ENCODE measurements at regions not wholly inside any gene's neighbourhood (a gene's known extent, or its start where the extent isn't known, plus 50 kb on each side); places are given as distances from the start of the nearest gene placed in this dataset.

DNA sequence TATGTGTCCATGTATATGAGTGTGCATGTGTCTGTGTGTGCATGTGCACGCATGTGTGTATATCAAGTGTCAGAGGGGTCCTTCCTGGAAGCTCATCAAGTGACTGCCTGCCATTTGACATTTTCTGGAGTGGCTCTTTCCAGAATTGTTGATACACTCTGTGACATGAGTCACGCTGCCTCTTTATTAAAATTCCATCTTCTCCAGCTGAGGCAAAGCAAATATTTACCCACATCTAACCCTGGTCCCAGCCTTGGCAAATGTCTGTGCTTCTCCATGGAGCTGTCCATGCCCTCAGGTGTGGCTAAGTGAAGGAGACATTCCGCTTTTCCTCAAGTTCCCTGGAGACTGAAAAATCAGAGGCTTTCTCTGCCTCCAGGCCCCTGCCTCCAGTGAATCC lies 88.2 kb upstream of the MBNL2 start:
- Histone ChIP-seq H3K4me1 (peaks cover 0 to 4% of the 10 kb centered on the region in 2 donors), H3K4me3 (no peak overlapping the region), H3K27ac (peak overlapping the region in 1 of 2 donors; percentile 21), H3K27me3 (no peaks in the 10 kb centered on the region), H3K9me3 (no peaks in the 10 kb centered on the region), H3K36me3 (no peaks in the 10 kb centered on the region)
- ATAC-seq = peak; percentile 91
- intact Hi-C loops (cut with DNase I) = no loop called here
- TF ChIP-seq, protein P1, sequence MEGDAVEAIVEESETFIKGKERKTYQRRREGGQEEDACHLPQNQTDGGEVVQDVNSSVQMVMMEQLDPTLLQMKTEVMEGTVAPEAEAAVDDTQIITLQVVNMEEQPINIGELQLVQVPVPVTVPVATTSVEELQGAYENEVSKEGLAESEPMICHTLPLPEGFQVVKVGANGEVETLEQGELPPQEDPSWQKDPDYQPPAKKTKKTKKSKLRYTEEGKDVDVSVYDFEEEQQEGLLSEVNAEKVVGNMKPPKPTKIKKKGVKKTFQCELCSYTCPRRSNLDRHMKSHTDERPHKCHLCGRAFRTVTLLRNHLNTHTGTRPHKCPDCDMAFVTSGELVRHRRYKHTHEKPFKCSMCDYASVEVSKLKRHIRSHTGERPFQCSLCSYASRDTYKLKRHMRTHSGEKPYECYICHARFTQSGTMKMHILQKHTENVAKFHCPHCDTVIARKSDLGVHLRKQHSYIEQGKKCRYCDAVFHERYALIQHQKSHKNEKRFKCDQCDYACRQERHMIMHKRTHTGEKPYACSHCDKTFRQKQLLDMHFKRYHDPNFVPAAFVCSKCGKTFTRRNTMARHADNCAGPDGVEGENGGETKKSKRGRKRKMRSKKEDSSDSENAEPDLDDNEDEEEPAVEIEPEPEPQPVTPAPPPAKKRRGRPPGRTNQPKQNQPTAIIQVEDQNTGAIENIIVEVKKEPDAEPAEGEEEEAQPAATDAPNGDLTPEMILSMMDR (IDR thresholded peaks at IDR 0.05) = no peak
- no peak for DNase-seq

DNA sequence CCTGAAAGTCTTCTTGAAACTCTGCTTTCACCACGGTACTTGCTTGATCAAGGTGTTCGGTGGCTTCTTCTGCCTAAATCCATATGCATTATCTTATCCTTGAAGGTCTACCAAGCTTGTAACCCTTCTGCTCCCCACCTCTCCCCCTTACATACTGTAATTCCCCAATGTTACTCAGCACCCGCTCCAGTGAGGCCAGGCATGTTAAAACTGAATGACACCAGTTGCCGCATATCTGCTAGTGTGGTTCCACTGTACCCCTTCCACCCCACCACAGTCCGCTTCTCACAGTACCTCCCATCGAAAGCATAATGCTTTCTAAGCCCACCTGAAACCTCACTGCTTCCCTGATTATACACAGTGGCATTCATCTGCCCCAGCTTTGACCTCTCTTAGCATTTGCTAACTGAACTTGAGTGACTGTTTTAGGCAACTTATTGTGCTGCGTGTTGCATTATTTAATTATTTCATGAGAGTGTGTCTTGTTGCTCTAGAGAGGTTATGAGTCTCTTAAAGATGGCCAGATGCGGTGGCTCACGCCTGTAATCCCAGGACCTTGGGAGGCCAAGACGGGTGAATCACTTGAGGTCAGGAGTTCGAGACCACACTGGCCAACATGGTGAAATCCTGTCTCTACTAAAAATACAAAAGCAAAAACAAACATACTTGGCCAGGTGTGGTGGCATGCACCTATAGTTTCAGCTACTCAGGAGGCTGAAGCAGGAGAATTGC lies 87.6 kb upstream of the MBNL2 start:
- DNase-seq (no peak), ATAC-seq (peak; percentile 39)
- intact Hi-C loops (cut with DNase I) = no loop called here
- no peaks in the 10 kb centered on the region for H3K36me3 ChIP-seq
- H3K4me3 ChIP-seq = no peak overlapping the region
- peaks cover 0 to 4% of the 10 kb centered on the region in 2 donors for H3K4me1 ChIP-seq
- H3K27ac ChIP-seq = peak overlapping the region in 1 of 2 donors; percentile 21
- no peaks in the 10 kb centered on the region for H3K9me3 ChIP-seq
- TF ChIP-seq, protein P1 (IDR thresholded peaks at IDR 0.05) = no peak
- H3K27me3 ChIP-seq = no peaks in the 10 kb centered on the region

DNA sequence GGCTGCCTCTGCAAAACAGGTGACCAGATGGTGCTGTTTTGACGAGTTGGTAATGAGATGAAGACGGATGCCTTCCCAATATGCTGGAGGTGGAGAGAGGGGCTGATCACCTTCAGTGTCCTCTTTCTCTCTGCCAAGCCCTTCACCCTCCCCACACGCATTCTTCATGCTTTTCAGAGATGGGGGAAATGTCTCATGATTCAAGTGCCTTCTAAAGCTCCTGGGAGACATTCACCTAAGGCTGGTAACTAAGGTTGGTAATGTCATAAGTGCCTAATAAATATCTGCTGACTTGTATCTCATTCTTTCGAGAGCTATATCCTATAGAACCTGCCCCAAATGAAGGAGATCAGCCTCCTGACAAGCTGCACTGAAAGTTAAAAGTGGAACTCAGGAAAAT lies 86.2 kb upstream of the MBNL2 start:
- Histone ChIP-seq H3K4me3 (no peak overlapping the region), H3K27ac (no peak overlapping the region), H3K4me1 (peaks cover 0 to 7% of the 10 kb centered on the region in 2 donors), H3K27me3 (no peaks in the 10 kb centered on the region), H3K9me3 (no peaks in the 10 kb centered on the region), H3K36me3 (no peaks in the 10 kb centered on the region)
- TF ChIP-seq, protein P1 (IDR thresholded peaks at IDR 0.05) = no peak
- ATAC-seq = no peak
- intact Hi-C loops (cut with DNase I) = no loop called here
- no peak for DNase-seq

GRCh38 chr13:97136418-97136817 lies 85.7 kb upstream of the MBNL2 start:
- Histone ChIP-seq H3K27ac (no peak overlapping the region), H3K36me3 (no peaks in the 10 kb centered on the region), H3K27me3 (no peaks in the 10 kb centered on the region), H3K4me3 (no peak overlapping the region), H3K9me3 (no peaks in the 10 kb centered on the region), H3K4me1 (peaks cover 4 to 13% of the 10 kb centered on the region in 2 donors)
- TF ChIP-seq, protein P1 (IDR thresholded peaks at IDR 0.05) = no peak
- peak; percentile 26 for ATAC-seq
- intact Hi-C loops (cut with DNase I) = no loop called here
- no peak for DNase-seq

DNA sequence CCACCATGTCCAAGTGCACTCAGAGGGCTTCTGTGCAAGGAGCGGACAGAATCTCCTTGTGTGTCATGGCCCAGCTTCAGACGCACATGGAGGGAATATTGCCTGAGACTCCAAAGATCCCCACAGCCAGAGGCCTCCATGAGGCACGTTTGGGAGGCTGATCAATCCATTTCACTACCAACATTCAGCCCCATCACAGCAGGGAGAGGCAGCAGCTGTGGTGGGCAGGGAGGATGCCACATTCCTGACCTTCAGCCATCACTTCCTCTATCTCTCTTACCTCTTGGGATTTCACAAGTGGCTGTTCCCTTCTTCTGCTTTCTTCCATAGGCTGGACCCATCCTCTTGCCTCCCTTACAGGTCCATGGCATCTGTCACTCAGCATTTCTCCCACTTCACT lies 82.4 kb upstream of the MBNL2 start:
- TF ChIP-seq, protein P1 (IDR thresholded peaks at IDR 0.05) = no peak
- H3K36me3 ChIP-seq = no peaks in the 10 kb centered on the region
- intact Hi-C loops (cut with DNase I) = no loop called here
- no peak overlapping the region for H3K4me3 ChIP-seq
- DNase-seq (no peak), ATAC-seq (no peak)
- peaks cover 8 to 17% of the 10 kb centered on the region in 2 donors for H3K4me1 ChIP-seq
- H3K9me3 ChIP-seq = no peaks in the 10 kb centered on the region
- no peak overlapping the region for H3K27ac ChIP-seq
- no peaks in the 10 kb centered on the region for H3K27me3 ChIP-seq

All from left lung (tissue), 4 donors.